ENCODE measurements at regions not wholly inside any gene's neighbourhood (a gene's known extent, or its start where the extent isn't known, plus 50 kb on each side); places are given as distances from the start of the nearest gene placed in this dataset.

DNA sequence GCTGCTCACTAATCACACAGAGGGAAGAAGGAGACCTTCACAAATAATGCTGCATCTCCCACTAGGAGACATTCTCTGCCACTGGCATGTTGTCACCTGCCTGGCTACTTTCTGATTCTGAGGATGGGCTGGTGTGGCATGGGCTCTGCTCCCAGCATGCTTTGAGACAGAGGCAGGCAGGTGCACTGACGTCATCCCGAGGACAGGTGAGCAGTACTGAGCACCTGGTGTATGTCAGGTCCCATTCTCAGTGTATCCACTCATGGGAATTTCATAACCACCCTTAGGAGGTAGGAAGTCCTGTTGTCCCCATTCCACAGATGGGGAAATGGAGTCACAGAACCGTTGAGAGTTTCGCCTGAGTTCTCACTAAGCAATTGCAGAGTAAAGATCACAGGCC is 597.9 kb downstream of the VRK1 start:
- no peak for DNase-seq (ENCODE audit: low spot score)
- intact Hi-C loops (cut with DNase I), result no loop called here

DNA sequence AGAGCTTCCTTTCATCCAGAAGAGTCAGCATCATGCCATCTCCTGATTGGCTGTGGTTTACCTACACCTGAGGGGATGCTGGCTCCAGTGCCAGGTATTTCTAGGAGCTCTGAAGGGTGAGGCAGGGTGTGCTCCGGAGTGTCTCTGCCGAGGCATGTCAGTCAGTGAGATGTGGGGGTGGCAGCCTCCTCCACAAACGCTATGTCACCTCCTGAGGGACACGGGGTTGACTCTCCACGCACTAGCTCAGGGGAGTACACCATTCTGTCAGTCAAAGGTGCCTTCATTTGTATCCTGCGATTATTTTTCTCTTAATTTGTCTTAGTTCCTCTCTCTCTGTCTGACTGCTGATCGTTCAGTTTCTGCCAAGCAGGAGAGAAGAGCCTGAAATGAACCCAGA is 604.5 kb downstream of the VRK1 start:
- intact Hi-C loops (cut with DNase I), result no loop called here
- DNase-seq (ENCODE audit: low spot score), result no peak

DNA sequence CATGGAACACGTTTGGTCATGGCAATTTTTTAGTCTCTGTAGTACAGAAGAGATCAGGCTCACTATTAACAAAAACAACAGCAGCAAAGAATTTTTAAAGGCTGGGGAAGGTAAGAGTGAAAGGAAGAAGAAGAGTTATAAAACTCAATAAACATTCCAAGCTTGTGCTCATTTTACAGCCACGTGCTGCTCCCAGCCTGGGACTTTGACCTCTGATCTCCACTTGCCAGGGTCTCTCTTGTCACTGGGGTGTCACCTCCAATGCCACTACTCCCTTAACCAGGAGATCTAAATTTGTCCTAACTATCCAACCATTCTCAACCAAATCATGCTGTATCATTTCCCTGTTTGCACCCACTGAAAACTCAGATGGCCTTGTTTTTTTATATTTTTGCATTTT is 605.1 kb downstream of the VRK1 start:
- no peak for DNase-seq (ENCODE audit: low spot score)
- intact Hi-C loops (cut with DNase I), result no loop called here

DNA sequence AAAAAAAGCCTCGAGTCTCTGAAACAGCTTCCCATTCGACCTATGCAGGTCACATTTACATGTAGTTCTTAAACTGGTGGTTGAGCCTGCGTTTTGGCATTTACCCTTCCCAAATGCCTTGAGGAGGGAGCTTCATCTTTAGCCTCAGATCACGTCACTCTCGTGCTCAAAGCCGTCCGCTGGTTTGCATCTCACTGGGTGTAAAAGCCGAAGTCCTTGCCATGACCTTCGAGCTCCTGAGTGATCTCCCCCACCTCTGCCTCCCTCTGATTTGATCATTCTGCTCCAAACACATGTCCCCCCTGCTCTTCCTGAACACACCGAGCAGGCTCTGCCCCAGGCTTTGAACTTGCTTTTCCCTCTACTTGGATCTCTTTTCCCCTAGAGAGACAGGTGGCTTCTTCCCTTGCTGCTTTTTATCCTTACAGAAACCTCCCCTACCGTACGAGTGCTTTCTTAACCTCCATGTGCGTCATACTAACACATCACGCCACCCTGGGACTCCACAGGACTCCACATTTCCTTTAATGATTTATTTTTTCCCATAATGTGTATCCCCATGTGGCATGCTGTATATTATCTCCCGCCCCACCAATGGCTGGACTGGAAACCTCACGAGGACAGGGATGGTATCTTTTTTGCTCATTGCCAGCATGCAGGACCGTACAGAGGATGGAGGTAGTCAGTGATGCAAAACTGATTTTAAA is 610.7 kb downstream of the VRK1 start:
- DNase-seq (ENCODE audit: low spot score), result no peak
- intact Hi-C loops (cut with DNase I), result no loop called here

- intact Hi-C loops (cut with DNase I), result no loop called here
- no peak for DNase-seq (ENCODE audit: low spot score)
Observed at GRCh38 chr14:97408503-97408902, 611.3 kb downstream of the VRK1 start.

- intact Hi-C loops (cut with DNase I), result no loop called here
- DNase-seq (ENCODE audit: low spot score), result no peak
Observed at GRCh38 chr14:97408937-97409815, 612.0 kb downstream of the VRK1 start.

GRCh38 chr14:97410667-97411620 is 613.8 kb downstream of the VRK1 start:
- intact Hi-C loops (cut with DNase I), result no loop called here
- no peak for DNase-seq (ENCODE audit: low spot score)

GRCh38 chr14:97411938-97412612 is 614.9 kb downstream of the VRK1 start:
- intact Hi-C loops (cut with DNase I), result no loop called here
- no peak for DNase-seq (ENCODE audit: low spot score)

GRCh38 chr14:97413022-97413539 is 615.9 kb downstream of the VRK1 start:
- no peak for DNase-seq (ENCODE audit: low spot score)
- intact Hi-C loops (cut with DNase I), result no loop called here

GRCh38 chr14:97413966-97414717 is 617.0 kb downstream of the VRK1 start:
- no peak for DNase-seq (ENCODE audit: low spot score)
- intact Hi-C loops (cut with DNase I), result no loop called here

GRCh38 chr14:97414718-97415098 is 617.5 kb downstream of the VRK1 start:
- intact Hi-C loops (cut with DNase I), result no loop called here
- DNase-seq (ENCODE audit: low spot score), result no peak

GRCh38 chr14:97415907-97416306 is 618.7 kb downstream of the VRK1 start:
- no peak for DNase-seq (ENCODE audit: low spot score)
- intact Hi-C loops (cut with DNase I), result no loop called here

GRCh38 chr14:97416550-97416949 is 619.4 kb downstream of the VRK1 start:
- intact Hi-C loops (cut with DNase I), result no loop called here
- no peak for DNase-seq (ENCODE audit: low spot score)

DNA sequence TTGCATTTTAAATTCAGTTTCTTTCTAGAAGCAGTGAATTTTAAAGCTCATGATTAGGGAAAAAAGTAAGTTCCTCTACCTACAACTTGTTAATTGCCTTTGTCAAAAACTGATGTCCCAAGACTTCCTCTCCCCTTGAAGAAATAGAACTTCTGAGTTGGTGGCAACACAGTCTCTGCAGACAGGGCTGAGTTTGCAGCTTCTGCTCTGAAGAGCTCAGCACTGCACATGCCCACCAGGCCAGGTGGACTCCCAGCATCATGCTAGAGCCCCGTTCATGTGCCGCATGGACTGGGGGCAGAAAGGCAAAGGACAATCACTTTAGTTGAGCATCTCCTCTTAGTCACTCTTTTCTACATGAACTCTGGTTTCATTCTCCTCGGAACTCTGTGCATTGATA is 620.1 kb downstream of the VRK1 start:
- intact Hi-C loops (cut with DNase I), result no loop called here
- DNase-seq (ENCODE audit: low spot score), result no peak

DNA sequence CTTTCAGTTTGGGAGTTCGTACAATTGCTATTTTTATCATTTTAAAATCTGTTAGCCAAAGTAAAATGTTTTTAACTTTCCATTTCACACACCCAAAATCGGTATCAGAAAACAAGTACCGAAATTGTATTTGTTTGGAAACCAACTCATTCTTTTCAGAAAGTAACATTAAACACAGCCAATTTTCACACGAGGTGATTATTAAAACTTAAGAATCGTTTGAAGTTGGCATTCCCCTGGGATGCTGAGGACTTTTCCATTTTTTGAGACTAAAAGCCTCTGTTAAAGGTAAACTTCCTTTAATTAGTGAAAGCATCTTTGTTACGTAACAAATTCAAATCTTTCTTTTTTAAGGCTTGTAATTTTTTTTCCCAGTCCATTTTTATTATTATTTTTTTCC is 623.0 kb downstream of the VRK1 start:
- intact Hi-C loops (cut with DNase I), result no loop called here
- DNase-seq (ENCODE audit: low spot score), result no peak

GRCh38 chr14:97426776-97427175 is 629.6 kb downstream of the VRK1 start:
- intact Hi-C loops (cut with DNase I), result no loop called here
- DNase-seq (ENCODE audit: low spot score), result no peak

- DNase-seq (ENCODE audit: low spot score), result no peak
- intact Hi-C loops (cut with DNase I), result no loop called here
Observed at GRCh38 chr14:97428808-97429440, 631.7 kb downstream of the VRK1 start.

- no peak for DNase-seq (ENCODE audit: low spot score)
- intact Hi-C loops (cut with DNase I), result no loop called here
Observed at GRCh38 chr14:97432586-97432985, 635.4 kb downstream of the VRK1 start.
